ENCODE measurements at regions not wholly inside any gene's neighbourhood (a gene's known extent, or its start where the extent isn't known, plus 50 kb on each side); places are given as distances from the start of the nearest gene placed in this dataset.

DNA sequence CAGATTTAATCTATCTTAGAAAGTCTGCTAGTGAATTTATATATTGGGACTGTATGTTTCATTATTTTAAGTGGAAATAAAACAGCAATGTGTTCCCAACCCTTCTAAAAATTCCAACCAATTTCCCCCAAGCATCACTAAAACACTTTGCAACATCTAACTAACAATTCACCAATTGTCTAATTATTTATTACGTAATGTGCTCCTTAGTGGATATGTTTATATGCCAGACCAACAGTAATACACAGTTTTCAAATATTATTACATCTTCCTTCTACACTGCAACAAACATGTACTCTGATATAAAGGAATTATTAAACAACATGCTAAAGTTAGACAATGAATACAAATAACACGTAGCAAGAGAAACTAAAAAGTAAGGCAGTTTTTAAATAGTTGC is 262.6 kb upstream of the THBS1 start:
- TF ChIP-seq CTCF (IDR thresholded peaks at IDR 0.05 in 4 of 5, conservative IDR thresholded peaks at IDR 0.05 in 1 of 5) (no peak), POLR2A (IDR thresholded peaks at IDR 0.05) (no peak)
